ENCODE measurements at regions not wholly inside any gene's neighbourhood (a gene's known extent, or its start where the extent isn't known, plus 50 kb on each side); places are given as distances from the start of the nearest gene placed in this dataset.

DNA sequence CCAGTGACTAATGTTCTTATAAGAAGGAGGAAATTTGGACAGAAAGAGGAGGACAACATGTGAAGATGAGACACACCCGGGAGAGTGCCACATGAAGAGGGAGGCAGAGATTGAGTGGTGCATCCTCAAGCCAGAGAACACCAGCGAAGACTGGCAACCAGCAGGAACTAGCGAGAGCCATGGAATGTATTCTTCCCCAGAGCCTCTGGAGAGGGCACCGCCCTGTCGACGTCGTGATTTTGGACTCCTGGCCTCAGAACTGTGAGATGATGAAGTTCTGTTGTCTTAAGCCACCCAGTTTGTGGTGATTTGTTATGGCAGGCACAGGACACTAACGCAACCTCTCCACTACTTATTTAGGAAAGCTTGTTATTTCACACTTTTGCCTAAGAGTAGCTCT lies 196.0 kb upstream of the TLL1 start:
- TF ChIP-seq EZH2phosphoT487 (IDR thresholded peaks at IDR 0.05) (no peak), EZH2 (IDR thresholded peaks at IDR 0.05) (no peak)
